Caco-2 (cell line): ENCODE measurements at regions not wholly inside any gene's neighbourhood (a gene's known extent, or its start where the extent isn't known, plus 50 kb on each side); places are given as distances from the start of the nearest gene placed in this dataset.
A peak's percentile ranks its signal among the peaks of the same experiment; 100 is the strongest.

Source experiments
- BruUV-seq: library from RNA; stranded (reverse); fragments of 400-500 nt; replicated peaks from 2 replicates; lab custom pipeline; 2021; lab: Mats Ljungman, UMichigan
- CTCF ChIA-PET: fragments of 300-600 bp; sonication (Branson Sonifier 250); formaldehyde crosslinking; loops from one replicate; lab custom pipeline; 2022; ENCODE audit warnings: antibody characterized with exemption; lab: Charles Lee
- POLR2A ChIA-PET: fragments of 300-600 bp; sonication (Branson Sonifier 250); formaldehyde crosslinking; loops from one replicate; lab custom pipeline; 2022; ENCODE audit warnings: antibody characterized with exemption; lab: Charles Lee
- DNase-seq, 2 experiments: peaks; one replicate each; pipeline versions ENCODE4 v3.0.0 to v3.0.0-alpha.2; 2020 to 2022
- H3K27me3 ChIP-seq: replicated peaks from 2 replicates; pipeline ENCODE4 v1.6.0; 2011; ENCODE audit warnings: low read length; ENCODE audit not compliant: control insufficient read depth, insufficient read depth
- H3K36me3 ChIP-seq: 2 replicates; pipeline ENCODE4 v1.5.1; 2011; ENCODE audit warnings: low read length; ENCODE audit not compliant: control insufficient read depth, insufficient read depth
- H3K4me1 ChIP-seq: fragments of 250-450 bp; sonication (Bioruptor Pico); 2 replicates; pipeline ENCODE4 v1.5.1; 2020; ENCODE audit warnings: mild to moderate bottlenecking
- H3K4me3 ChIP-seq: 2 replicates; pipeline ENCODE4 v1.5.1; 2011; ENCODE audit warnings: low read depth, mild to moderate bottlenecking, control low read depth, low read length
- H3K9me3 ChIP-seq: fragments of 250-450 bp; sonication (Bioruptor Pico); 2 replicates; pipeline ENCODE4 v1.5.1; 2020; ENCODE audit warnings: mild to moderate bottlenecking, moderate library complexity
- H3K27ac Mint-ChIP-seq: one replicate; pipeline ENCODE4 v1.8.0; 2022; ENCODE audit warnings: mixed read lengths; ENCODE audit not compliant: unreplicated experiment
- H3K27me3 Mint-ChIP-seq: one replicate; pipeline ENCODE4 v1.8.0; 2022; ENCODE audit warnings: mixed read lengths; ENCODE audit not compliant: insufficient read depth, unreplicated experiment
- H3K36me3 Mint-ChIP-seq: one replicate; pipeline ENCODE4 v1.8.0; 2022; ENCODE audit warnings: mild to moderate bottlenecking, mixed read lengths; ENCODE audit not compliant: insufficient read depth, unreplicated experiment
- H3K4me1 Mint-ChIP-seq: one replicate; pipeline ENCODE4 v1.8.0; 2022; ENCODE audit warnings: low read depth, mixed read lengths; ENCODE audit not compliant: unreplicated experiment
- H3K4me3 Mint-ChIP-seq: one replicate; pipeline ENCODE4 v1.8.0; 2022; ENCODE audit warnings: mild to moderate bottlenecking, moderate library complexity, mixed read lengths; ENCODE audit not compliant: unreplicated experiment
- H3K9me3 Mint-ChIP-seq: one replicate; pipeline ENCODE4 v1.8.0; 2022; ENCODE audit warnings: mixed read lengths; ENCODE audit not compliant: unreplicated experiment
- CTCF ChIP-seq, 2 experiments: fragments of 200-600 bp in 1 of 2; IDR thresholded peaks; 1 replicate in 1 of 2; 2 replicates in 1 of 2; pipeline versions ENCODE4 v1.5.1 to v1.8.0; 2011 to 2022; ENCODE audit warnings: antibody characterized with exemption in 1 of 2, control low read depth in 1 of 2, inconsistent platforms in 1 of 2, low read depth in 1 of 2, low read length in 1 of 2, mild to moderate bottlenecking in 1 of 2, moderate library complexity in 1 of 2; ENCODE audit not compliant: insufficient read depth in 1 of 2, severe bottlenecking in 1 of 2, unreplicated experiment in 1 of 2
- intact Hi-C: fragments of 100-400 bp; cut with micrococcal nuclease; formaldehyde crosslinking; loops from one replicate; pipeline ENCODE4 v1.10.0; 2022; ENCODE audit not compliant: unreplicated experiment

DNA sequence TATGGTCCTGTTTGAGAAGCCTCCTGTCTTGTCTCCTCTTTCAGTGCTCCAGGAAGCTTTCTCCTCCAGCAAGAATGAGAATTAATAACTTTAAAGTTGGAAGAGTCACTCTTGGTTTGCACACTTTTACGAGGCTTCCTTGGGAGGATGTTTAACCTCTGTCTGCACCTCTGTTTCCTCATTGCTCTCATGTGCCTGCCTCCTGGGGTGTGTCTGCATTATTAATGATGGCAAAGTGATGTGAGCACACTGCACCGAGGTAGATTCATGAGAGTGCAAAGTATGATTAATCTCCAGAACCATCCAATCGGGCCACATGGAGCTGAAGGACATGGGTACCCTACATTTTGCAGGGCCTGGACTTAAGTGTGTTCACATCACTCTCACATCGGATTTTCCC, 73.5 kb upstream of the TENM4 start:
- Histone ChIP-seq H3K4me1 (peaks cover 17% of the 10 kb centered on the region), H3K4me3 (no peak overlapping the region), H3K27me3 (no peaks in the 10 kb centered on the region), H3K9me3 (peaks cover 6% of the 10 kb centered on the region; the same call in 1 of the 2 replicates), H3K36me3 (no peaks in the 10 kb centered on the region)
- H3K27ac Mint-ChIP-seq: no peak overlapping the region
- H3K4me1 Mint-ChIP-seq: peaks cover 15% of the 10 kb centered on the region
- no peak for DNase-seq
- H3K9me3 Mint-ChIP-seq: peaks cover 8% of the 10 kb centered on the region
- peaks cover 5% of the 10 kb centered on the region for H3K27me3 Mint-ChIP-seq
- no peaks in the 10 kb centered on the region for H3K36me3 Mint-ChIP-seq
- BruUV-seq: no TSS peak
- CTCF ChIA-PET: no interaction called here
- POLR2A ChIA-PET: no interaction called here
- TF ChIP-seq CTCF (IDR thresholded peaks at IDR 0.05; ENCODE audit: insufficient read depth in 1 of 2, low read depth in 1 of 2, low read length in 1 of 2, severe bottlenecking in 1 of 2, unreplicated experiment in 1 of 2): no peak
- H3K4me3 Mint-ChIP-seq: no peak overlapping the region
- intact Hi-C loops: no loop called here

DNA sequence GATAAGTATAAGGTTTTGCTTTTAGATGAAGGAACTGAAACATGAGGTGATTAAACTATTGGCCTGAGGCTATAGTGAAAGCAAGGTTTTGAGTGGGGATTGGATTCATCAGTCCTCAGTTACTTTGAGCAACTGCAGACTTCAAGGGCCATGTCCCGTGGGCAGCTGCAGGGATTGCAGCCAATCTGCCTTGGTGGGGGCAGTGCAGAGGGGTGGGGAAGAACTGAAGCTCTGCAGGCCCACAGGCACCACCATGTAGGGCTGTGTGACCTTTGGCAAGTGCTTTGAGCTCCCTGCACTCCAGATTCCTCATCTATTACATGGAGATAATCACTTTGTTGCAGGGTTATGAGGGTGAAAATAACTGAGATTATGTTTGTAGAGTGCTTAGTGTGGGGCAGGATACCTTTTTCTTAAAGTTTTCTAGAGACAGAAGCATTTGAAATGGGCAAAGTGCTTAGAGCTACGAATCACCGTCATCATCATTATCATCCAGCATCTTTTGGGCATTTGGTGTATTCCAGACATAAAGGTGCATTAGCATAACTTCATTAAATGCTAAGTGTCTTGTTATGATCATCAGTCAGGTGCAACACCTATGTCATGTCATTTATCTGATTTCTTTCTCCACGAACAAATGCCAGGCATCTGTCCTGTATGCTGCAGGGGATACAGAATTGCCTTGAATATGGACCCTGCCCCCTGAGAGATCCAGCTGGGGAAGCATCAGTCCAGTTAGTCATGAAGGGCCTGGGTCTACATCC, 72.1 kb upstream of the TENM4 start:
- no peak overlapping the region for H3K27ac Mint-ChIP-seq
- no peak overlapping the region for H3K4me3 ChIP-seq
- H3K9me3 Mint-ChIP-seq: peaks cover 8% of the 10 kb centered on the region
- intact Hi-C loops: no loop called here
- H3K27me3 Mint-ChIP-seq: peaks cover 5% of the 10 kb centered on the region
- H3K36me3 Mint-ChIP-seq: no peaks in the 10 kb centered on the region
- peaks cover 15% of the 10 kb centered on the region for H3K4me1 Mint-ChIP-seq
- CTCF ChIA-PET: no interaction called here
- H3K9me3 ChIP-seq: peaks cover 6% of the 10 kb centered on the region; the same call in 1 of the 2 replicates
- peak in 1 of 2 experiments; percentile 53 for DNase-seq
- POLR2A ChIA-PET: no interaction called here
- BruUV-seq: no TSS peak
- no peak for TF ChIP-seq CTCF (IDR thresholded peaks at IDR 0.05; ENCODE audit: insufficient read depth in 1 of 2, low read depth in 1 of 2, low read length in 1 of 2, severe bottlenecking in 1 of 2, unreplicated experiment in 1 of 2)
- H3K4me1 ChIP-seq: peaks cover 17% of the 10 kb centered on the region
- H3K27me3 ChIP-seq: no peaks in the 10 kb centered on the region
- no peaks in the 10 kb centered on the region for H3K36me3 ChIP-seq
- no peak overlapping the region for H3K4me3 Mint-ChIP-seq

DNA sequence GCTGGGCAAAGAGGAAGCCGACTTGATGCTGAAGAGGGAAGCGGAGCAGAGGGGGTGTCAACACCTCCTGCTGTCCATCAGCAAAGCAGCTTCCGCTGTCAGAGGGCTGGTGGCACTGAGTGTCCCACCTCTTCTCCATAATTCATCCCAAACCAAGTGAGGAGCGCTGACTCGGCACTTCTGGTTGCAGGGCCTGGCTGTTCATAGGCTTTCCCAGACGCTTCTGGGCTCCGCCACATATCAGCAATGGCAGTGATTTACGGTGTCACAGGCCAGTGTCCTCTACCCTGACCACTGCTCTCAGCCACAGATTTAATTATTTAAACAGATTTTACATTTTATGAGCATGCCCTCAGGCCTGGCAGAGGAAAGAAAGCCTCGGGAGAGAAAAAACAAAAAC, 70.1 kb upstream of the TENM4 start:
- H3K36me3 ChIP-seq: no peaks in the 10 kb centered on the region
- BruUV-seq: no TSS peak
- H3K27me3 ChIP-seq: no peaks in the 10 kb centered on the region
- no peak for TF ChIP-seq CTCF (IDR thresholded peaks at IDR 0.05; ENCODE audit: insufficient read depth in 1 of 2, low read depth in 1 of 2, low read length in 1 of 2, severe bottlenecking in 1 of 2, unreplicated experiment in 1 of 2)
- POLR2A ChIA-PET: no interaction called here
- peaks cover 25% of the 10 kb centered on the region for H3K4me1 ChIP-seq
- intact Hi-C loops: no loop called here
- Mint-ChIP-seq H3K27ac (no peak overlapping the region), H3K9me3 (peaks cover 8% of the 10 kb centered on the region), H3K4me3 (no peak overlapping the region), H3K4me1 (peaks cover 15% of the 10 kb centered on the region), H3K36me3 (no peaks in the 10 kb centered on the region), H3K27me3 (peaks cover under 1% of the 10 kb centered on the region)
- DNase-seq: no peak
- CTCF ChIA-PET: no interaction called here
- peaks cover 6% of the 10 kb centered on the region; the same call in 1 of the 2 replicates for H3K9me3 ChIP-seq
- no peak overlapping the region for H3K4me3 ChIP-seq
